NCI-H1417 (cell line): ENCODE measurements at regions not wholly inside any gene's neighbourhood (a gene's known extent, or its start where the extent isn't known, plus 50 kb on each side); places are given as distances from the start of the nearest gene placed in this dataset.

Source experiments
- DNase-seq, 3 experiments: peaks; one replicate each; lab custom pipeline; 2025; lab: John Stamatoyannopoulos, UW

DNA sequence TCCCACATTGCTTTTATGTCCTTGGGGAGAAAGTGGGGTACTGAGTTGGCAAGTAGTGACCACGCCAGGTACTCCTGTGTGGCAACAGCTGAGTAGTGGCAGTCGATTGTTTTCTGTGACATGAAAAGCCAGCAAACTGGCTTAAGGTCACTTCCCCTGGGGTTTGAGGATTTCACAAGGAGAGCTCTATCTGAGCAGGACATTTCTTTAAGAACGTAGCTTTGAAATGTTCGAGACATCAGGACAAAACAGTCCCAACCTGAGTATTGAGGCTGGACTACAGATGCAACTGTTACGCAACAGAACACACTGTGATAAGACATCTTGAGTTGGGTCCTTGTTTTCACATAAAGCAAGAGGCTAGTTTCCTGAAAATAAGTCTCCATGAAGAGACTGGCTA lies 146.7 kb upstream of the KLF14 start:
- DNase-seq: no peak

GRCh38 chr7:130881091-130881798 lies 147.2 kb upstream of the KLF14 start:
- DNase-seq: no peak

GRCh38 chr7:130881799-130882141 lies 147.8 kb upstream of the KLF14 start:
- no peak for DNase-seq

- DNase-seq: no peak
Measured at GRCh38 chr7:130882396-130882795, 148.4 kb upstream of the KLF14 start.

DNA sequence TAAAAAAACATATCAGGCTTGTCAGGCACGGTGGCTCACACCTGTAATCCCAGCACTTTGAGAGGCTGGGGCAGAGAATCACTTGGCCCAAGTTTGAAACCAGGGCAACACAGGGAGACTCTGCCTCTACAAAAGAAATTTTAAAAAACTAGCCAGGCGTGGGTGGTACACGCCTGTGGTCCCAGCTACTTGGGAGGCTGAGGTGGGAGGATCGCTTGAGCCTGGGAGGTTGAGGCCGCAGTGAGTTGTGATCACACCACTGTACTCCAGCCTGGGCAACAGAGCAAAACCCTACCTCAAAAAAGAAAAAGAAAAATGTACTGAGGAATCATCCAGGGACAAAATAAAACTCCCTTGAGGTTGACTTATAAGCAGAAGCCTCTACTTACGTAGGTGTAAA lies 149.9 kb upstream of the KLF14 start:
- DNase-seq: no peak

DNA sequence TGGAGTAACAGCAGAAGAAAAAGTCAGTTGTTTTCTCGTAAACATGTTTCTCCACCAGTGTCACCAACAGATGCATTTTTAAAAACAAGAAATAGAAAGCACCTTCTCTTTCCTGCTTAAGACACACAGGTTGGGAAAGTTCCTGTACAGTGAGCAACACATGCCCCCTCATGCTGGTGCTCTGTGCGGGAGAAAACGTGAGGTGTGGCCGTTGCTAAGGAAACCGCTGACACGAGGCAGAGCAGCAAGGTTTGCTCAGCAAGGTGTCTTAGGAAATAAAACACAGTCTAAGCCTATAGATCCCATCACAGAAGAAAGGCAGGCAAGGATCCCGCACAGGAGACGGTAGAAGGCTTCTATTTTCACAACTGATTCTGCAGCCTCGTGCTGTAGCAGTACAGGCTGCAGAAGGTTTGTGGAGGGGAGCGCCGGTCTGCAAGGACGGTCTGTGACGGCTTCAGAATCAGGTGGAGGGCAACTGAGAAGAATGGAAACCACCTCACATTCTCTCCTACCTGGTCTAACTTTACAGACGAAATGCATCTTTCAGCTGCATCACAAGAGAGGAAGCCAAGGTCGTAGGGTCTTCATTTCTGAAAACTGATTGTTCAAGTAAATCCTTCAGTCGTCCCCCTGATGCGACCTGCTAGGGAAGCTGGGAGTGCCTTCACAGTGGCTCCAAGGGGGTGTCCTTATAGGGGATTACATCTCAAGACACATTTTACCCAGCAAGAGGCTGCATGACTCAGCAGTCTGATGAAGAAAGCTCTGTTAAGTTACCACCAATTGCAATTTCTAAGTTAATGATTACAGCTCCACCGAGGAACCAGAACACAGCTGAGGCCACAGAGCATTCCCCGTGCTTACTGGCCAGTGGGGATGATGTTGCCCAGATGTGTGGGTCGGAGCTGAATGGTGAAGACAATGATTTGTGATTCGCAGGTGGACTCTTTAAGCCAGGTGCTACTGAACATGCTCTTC lies 150.7 kb upstream of the KLF14 start:
- DNase-seq: peak; percentile 14 to 52 (median 15)

DNA sequence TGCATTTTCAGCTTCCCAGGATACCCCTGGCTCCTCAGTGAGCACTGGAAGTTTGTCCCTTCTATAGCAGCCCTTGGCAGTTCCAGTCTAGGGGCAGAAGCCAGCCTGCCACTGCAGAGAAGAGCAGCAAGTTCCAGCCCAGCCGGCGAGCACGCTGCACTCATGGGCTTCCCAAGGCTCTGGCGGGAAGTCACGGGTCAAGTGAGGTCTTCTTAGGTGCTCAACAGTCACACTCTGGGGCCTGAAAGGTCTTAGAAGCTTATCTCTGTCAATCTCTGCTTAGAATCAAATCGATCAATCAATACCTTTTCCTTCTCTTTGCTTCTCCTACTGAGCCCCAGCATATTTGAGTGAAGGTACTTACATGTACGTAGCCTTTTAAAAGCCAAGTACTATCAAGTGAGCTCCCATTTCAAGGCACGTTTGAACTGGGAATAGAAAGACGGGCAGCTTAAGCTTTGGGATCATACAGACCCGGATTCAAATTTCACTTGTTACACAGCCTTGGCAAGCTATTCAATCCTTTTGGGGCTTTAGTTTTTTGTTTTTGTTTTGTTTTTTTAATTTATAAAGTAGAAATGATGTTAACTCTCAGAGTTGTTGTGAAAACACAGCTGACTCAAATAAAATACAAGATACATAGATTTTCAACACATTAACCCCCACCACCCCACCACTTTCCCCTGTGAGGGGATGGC lies 152.6 kb upstream of the KLF14 start:
- no peak for DNase-seq

DNA sequence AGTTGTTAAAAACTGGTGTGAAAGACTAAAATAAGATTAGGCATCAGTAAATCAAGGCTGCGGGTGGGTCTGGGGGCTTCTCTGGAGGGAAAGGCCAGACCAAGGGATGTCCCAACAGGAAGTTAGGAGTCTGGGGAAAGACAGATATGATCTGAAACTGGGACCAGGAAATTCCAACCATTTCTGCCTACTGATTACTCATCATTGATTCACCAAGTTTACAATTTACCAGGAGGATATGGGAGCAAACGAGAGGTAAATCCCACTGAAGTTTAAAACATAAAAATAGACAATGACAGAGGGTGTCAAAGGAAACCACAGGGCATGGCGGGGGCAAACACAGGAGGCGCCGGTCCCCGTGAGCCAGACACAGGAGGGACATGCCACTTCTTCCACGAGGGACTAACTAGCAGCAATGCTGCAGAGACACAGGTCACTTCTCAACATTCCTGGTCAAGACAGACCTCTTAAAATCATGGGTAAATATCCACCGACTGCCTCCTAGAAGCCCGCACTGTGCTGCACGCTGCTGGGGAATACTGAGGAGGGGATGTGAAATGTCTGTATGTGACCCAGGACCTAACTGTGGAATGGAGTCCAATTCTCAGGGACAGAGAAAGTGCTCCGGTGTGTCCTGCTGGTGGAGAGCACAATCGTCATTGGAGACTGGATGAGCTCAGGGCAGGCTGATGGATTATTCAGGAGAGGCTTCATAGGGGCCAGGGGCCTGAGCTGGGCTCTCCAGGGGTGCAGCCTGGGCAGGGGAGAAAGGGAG lies 153.4 kb upstream of the KLF14 start:
- DNase-seq: no peak

DNA sequence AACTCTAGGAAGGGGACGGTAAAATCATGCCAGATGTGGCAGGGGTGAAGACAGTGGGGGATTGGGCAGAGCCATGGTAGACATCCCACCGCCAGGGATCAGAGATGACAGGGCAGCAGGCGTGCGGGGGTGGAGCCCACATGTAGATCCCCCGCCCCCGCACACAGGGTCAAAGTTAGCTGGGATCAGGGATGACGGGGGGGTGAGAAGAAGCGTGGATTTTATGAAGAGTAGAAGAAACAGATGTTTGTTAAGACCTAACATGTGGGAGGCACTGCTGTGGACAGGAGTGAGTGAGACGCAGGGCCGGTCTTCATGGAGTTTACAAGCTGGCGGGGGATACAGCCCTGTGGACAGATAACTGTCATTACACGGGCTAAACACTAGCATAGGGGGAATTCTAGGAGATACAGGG lies 154.0 kb upstream of the KLF14 start:
- DNase-seq: no peak

GRCh38 chr7:130888468-130888867 lies 154.5 kb upstream of the KLF14 start:
- no peak for DNase-seq

DNA sequence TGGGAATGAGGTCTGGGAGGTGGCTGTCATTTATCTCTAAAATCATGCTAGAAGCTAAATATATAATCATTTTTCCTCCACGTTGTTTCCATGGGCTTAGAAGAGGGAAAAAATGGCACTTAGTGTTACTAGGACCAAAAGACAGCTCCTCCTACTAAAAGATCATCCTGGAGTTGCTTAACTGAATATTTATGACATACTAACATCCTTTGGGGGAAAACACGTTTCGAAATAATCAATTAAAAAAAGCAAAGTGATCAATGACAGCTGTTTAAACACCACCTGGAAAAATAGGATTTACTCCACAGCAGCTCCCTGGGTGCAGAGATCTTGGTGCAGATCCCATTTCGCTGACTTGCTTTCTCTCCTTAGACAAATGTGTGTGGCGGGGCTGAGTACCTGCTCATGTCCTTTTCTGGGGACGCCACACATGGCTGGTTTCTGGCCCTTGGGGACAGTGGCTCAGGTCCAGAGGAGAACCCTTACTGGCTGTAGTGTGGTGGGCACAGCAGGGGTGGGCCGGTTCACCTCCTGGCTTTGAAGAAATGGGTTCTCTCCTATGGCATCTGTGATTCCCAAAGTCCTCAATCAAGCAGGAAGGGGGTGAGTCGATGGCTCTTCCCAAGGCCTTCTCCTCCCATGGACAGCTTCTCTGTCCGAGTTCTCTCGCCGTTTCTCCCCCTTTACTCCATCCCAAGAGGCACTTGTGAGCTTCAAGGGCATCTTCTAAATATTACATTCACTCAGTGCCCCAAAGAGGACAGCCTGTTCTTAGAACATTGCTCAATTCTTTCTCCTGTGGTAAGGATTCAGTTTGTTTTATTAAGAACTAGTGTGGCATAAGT lies 156.4 kb upstream of the KLF14 start:
- DNase-seq: no peak

GRCh38 chr7:130891254-130892094 lies 157.5 kb upstream of the KLF14 start:
- no peak for DNase-seq

DNA sequence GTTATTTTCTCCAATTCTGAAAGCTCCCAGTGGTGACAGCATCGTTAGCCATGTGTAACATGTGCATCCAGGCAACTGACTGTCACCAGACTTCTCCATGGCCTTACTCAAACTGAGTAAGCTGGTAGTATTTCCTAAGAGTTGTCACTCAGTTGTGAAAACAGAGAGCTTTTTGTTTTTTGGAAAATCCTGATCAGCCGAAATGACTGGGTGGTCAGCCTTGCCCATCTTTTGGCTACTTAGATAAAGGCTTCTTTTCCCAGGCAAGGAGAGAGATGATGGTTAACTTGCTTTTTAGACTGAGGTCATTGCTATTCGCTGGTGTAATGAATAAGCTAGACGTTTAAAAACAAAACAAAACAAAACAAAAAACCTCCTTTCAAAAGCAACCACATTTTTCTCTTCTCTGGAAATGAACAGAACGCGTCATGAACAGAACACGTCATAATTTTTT lies 159.5 kb upstream of the KLF14 start:
- DNase-seq: no peak

- DNase-seq: peak in 2 of 3 experiments; percentile 51 to 72
Measured at GRCh38 chr7:130894146-130894908, 160.3 kb upstream of the KLF14 start.

DNA sequence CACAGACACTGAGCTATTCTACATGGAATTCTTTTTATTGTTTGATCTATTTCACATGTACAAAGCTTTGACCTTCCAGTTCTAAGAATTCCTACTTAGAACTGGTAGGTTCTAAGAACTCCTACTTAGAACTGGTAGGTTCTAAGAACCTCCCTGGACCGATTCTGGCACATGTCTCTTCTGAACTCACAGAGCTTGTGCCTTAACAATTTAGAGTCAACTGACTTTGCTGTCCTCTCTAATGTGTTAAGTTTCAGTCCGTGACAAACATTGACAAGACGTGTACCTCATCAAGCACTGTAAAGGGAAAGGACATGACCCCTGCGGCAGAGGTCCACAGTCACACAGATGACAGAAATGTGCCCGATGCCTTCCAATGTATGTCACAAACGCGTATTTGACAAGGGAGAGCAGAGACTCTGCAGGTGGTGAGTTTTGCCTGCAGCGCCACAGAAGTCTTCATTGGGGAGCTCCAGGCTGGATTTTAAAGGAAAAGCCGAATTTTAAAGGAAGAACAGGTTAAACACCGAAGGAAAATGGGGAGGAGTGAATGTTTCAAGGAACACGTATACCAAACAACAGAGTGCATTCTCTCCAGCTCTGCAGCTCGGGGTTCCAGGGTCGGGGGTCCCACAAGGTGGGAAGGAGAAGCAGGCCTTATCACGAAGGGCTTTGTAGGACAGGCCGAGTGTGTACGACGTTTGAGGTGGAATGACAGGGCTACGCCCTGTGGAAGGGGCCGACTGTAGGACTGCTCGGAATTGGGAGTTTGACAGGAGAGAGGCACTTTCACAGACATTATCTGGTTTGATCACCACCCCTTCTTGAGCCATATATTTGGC lies 161.1 kb upstream of the KLF14 start:
- no peak for DNase-seq

DNA sequence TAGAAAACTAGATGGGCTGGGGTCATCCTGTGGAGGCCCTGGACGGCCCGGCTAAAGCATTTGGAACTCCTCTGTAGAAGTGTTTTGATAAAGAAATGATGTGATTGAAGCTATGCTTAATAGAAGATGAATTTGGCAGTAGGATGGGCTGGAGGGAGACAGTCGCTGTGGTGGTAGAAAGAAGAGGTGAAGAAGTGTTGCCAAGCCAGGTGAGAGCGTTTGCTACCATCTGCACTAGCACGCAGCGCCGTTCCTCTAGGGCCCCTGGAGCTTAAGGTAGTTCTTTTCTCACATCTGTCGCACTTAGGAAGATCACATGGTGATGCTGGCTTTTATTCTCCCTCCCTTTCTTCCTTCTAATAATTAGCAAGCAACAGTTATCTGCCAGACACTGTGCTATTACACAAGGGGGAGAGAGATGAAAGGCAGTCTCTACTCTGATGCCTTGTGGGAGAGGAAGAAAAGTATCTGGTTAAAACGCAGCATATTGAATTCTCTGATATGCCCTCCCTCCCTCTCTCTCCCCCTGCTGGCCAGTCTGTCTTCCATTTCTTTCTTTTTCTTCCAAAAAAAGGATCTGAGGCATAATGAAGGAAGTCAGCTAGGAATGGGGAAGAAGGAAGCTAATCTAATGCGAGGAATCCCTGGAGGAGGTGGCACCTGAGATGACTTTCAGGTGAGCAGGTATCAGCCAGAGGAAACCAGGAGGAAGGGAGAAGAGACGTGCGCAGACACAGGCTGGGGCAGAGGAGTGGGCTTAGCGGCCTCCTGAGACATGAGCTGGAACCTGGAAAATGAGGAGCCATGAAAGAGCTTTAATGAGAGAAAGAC lies 162.3 kb upstream of the KLF14 start:
- DNase-seq: no peak

- DNase-seq: peak; percentile 5 to 61 (median 55)
Measured at GRCh38 chr7:130896898-130897514, 163.0 kb upstream of the KLF14 start.
